PC-9 (cell line): ENCODE measurements at regions not wholly inside any gene's neighbourhood (a gene's known extent, or its start where the extent isn't known, plus 50 kb on each side); places are given as distances from the start of the nearest gene placed in this dataset.
A peak's percentile ranks its signal among the peaks of the same experiment; 100 is the strongest.

Experiments used
- BruUV-seq: library from RNA; stranded (reverse); fragments of 400-500 nt; replicated peaks from 2 replicates; lab custom pipeline; 2021; lab: Mats Ljungman, UMichigan
- CTCF ChIA-PET: fragments of 300-600 bp; sonication (Branson Sonifier 250); formaldehyde crosslinking; loops from one replicate; lab custom pipeline; 2022; ENCODE audit warnings: antibody characterized with exemption; lab: Charles Lee
- POLR2A ChIA-PET: fragments of 300-600 bp; sonication (Branson Sonifier 250); formaldehyde crosslinking; loops from one replicate; lab custom pipeline; 2022; ENCODE audit warnings: antibody characterized with exemption; ENCODE audit not compliant: unreplicated experiment; lab: Charles Lee
- DNase-seq, 2 experiments: peaks; one replicate each; pipeline versions ENCODE4 v3.0.0 to v3.0.0-alpha.2; 2015 to 2022; ENCODE audit warnings: mixed read lengths in 1 of 2
- H2AFZ ChIP-seq: fragments of 200-600 bp; sonication (generic); 2 replicates; pipeline ENCODE4 v1.8.1; 2017; ENCODE audit warnings: antibody characterized with exemption
- H3F3A ChIP-seq: fragments of 200-600 bp; sonication (generic); 2 replicates; pipeline ENCODE4 v1.8.1; 2017; ENCODE audit warnings: antibody characterized with exemption, mild to moderate bottlenecking, low read depth; ENCODE audit not compliant: insufficient read depth
- H3K27ac ChIP-seq: fragments of 200-600 bp; sonication (generic); 2 replicates; pipeline ENCODE4 v1.6.1; 2016; ENCODE audit warnings: mixed run types
- H3K27me3 ChIP-seq: fragments of 200-600 bp; sonication (generic); 2 replicates; pipeline ENCODE4 v1.6.1; 2016; ENCODE audit warnings: low read depth, mixed run types; ENCODE audit not compliant: insufficient read depth
- H3K36me3 ChIP-seq: fragments of 200-600 bp; sonication (generic); 2 replicates; pipeline ENCODE4 v1.6.1; 2016; ENCODE audit warnings: low read depth, mixed run types
- H3K4me1 ChIP-seq: fragments of 200-600 bp; sonication (generic); replicated peaks from 2 replicates; pipeline ENCODE4 v1.6.1; 2016; ENCODE audit warnings: mixed run types; ENCODE audit not compliant: insufficient read depth
- H3K4me2 ChIP-seq: fragments of 200-600 bp; sonication (generic); 2 replicates; pipeline ENCODE4 v1.6.1; 2017; ENCODE audit warnings: mixed run types
- H3K4me3 ChIP-seq: fragments of 200-600 bp; sonication (generic); 2 replicates; pipeline ENCODE4 v1.6.1; 2016; ENCODE audit warnings: mixed run types
- H3K79me2 ChIP-seq: fragments of 200-600 bp; sonication (generic); 2 replicates; pipeline ENCODE4 v1.6.1; 2017; ENCODE audit warnings: low read depth, mixed run types
- H3K9me2 ChIP-seq: fragments of 200-600 bp; sonication (generic); 2 replicates; pipeline ENCODE4 v1.8.1; 2017; ENCODE audit warnings: mild to moderate bottlenecking; ENCODE audit not compliant: insufficient read depth
- H3K9me3 ChIP-seq: fragments of 200-600 bp; sonication (generic); 2 replicates; pipeline ENCODE4 v1.8.1; 2016; ENCODE audit warnings: low read depth; ENCODE audit not compliant: insufficient read depth
- H4K20me1 ChIP-seq: fragments of 200-600 bp; sonication (generic); 2 replicates; pipeline ENCODE4 v1.8.1; 2017; ENCODE audit not compliant: insufficient read depth
- CTCF ChIP-seq: fragments of 200-600 bp; sonication (generic); conservative IDR thresholded peaks from 2 replicates; pipeline ENCODE4 v1.6.1; 2017; ENCODE audit warnings: mixed run types, antibody characterized with exemption, mild to moderate bottlenecking, moderate library complexity
- EZH2 ChIP-seq: fragments of 200-600 bp; sonication (generic); IDR thresholded peaks from 2 replicates; pipeline ENCODE4 v1.8.0; 2017; ENCODE audit warnings: antibody characterized with exemption, low read depth
- intact Hi-C: fragments of 100-400 bp; cut with micrococcal nuclease; formaldehyde crosslinking; loops from one replicate; pipeline ENCODE4 v1.10.0; 2022; ENCODE audit not compliant: unreplicated experiment

DNA sequence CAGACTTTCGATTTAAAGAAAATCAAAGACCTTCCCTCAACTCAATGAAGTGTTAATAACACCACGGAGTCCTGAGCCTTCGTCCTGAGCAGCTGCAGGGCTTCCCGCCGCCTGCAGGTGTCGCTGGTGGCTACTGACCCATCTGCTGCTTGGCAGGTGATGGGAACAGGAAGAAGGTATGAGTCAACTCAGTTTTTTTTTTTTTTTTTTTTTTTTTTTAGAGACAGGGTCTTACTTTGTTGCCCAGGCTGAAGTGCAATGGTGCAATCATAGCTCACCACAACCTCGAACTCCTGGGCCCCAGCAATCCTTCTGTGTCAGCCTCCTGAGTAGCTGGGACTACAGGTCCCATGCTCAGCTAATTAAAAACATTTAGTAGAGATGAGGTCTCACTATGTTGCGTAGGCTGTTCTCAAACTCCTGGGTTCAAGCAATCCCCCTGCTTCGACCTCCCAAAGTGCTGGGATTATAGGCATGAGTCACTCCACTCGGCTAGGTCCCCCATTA, 185.7 kb upstream of the IL12B start:
- TF ChIP-seq CTCF (peak; percentile 72), EZH2 (no peak)
- Histone ChIP-seq H3F3A (peaks cover 33% of the 10 kb centered on the region), H3K4me3 (no peak overlapping the region), H3K9me3 (no peaks in the 10 kb centered on the region), H3K9me2 (no peaks in the 10 kb centered on the region), H3K27me3 (no peaks in the 10 kb centered on the region), H3K4me2 (no peak overlapping the region), H3K79me2 (no peaks in the 10 kb centered on the region), H4K20me1 (no peaks in the 10 kb centered on the region), H3K27ac (no peak overlapping the region), H3K4me1 (peaks cover 45% of the 10 kb centered on the region), H3K36me3 (no peaks in the 10 kb centered on the region), H2AFZ (no peak overlapping the region)
- ChIA-PET CTCF (interaction anchor here (0.6 to 1.2 kb wide), 11 partner anchors 12 to 471 kb away, joined by 3 to 26 read pairs (median 8); partner anchors contain the start of gene ADRA1B), POLR2A (interaction anchor here (0.6 kb wide), 2 partner anchors 51 to 746 kb away, joined by 4 to 7 read pairs; no protein-coding TSS in a partner anchor)
- peak; percentile 58 to 76 for DNase-seq
- BruUV-seq: no TSS peak
- intact Hi-C loops: loop anchor here (5.0 to 10.0 kb wide), 5 partner anchors 179 to 341 kb away; no protein-coding TSS in a partner anchor

DNA sequence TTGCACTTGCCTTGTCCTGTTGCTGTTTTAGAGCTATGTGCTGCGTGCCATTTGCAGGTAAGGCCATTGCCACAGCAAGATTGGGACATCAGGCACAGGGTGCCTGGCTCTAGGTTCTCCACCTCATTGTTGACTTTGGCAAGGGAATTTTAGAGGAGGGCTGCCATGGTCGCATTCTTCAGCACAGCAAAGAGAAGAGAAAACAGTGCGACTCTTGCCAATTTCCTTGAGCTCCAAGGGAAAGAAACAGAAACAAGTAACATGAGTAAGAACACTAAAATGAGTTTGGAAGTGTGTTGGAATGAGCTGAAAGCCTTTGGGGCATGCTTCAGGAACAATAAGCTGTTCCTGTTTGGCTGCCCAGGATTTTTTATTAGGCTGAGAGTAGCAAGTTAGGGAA, 188.1 kb upstream of the IL12B start:
- peak; percentile 87 to 99 for DNase-seq
- Histone ChIP-seq H3K9me2 (no peaks in the 10 kb centered on the region), H4K20me1 (no peaks in the 10 kb centered on the region), H3F3A (peaks cover 22% of the 10 kb centered on the region), H3K27me3 (no peaks in the 10 kb centered on the region), H3K4me1 (peaks cover 30% of the 10 kb centered on the region), H3K27ac (peak overlapping the region; percentile 61), H3K9me3 (no peaks in the 10 kb centered on the region), H3K4me3 (no peak overlapping the region), H3K4me2 (peak overlapping the region; percentile 52), H3K79me2 (no peaks in the 10 kb centered on the region), H3K36me3 (no peaks in the 10 kb centered on the region), H2AFZ (no peak overlapping the region)
- CTCF ChIA-PET: interaction anchor here (1.2 to 1.8 kb wide), 3 partner anchors 63 to 469 kb away, joined by 3 to 11 read pairs (median 8); partner anchors contain the start of gene ADRA1B
- TF ChIP-seq CTCF: no peak
- no peak for TF ChIP-seq EZH2
- POLR2A ChIA-PET: interaction anchor here (0.6 to 0.7 kb wide), 4 partner anchors 15 to 137 kb away, joined by 3 to 5 read pairs (median 3); no protein-coding TSS in a partner anchor
- intact Hi-C loops: loop anchor here (1.0 to 10.0 kb wide), 11 partner anchors 64 to 468 kb away; partner anchors contain the start of gene ADRA1B
- BruUV-seq: no TSS peak

DNA sequence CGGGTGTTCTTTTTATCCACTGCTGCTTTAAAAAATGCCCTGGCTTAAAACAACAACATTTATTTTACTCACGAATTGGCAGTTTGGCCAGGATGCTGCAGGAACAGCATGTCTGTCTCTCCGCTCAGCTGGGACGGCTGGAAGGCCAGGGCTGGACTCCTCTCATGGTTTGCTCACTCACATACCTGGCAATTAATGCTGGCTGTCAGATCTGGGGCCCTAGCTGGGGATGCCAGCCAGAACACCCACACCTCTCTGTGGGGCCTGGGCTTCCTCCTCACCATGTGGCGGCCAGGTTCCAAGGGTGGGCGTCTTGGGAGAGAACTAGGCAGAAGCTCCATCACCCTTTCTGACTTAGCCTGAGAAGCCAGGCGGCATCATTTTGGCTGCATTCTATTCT, 189.1 kb upstream of the IL12B start:
- CTCF ChIA-PET: no interaction called here
- Histone ChIP-seq H3K27me3 (no peaks in the 10 kb centered on the region), H3K27ac (no peak overlapping the region), H3F3A (peaks cover 22% of the 10 kb centered on the region), H3K79me2 (no peaks in the 10 kb centered on the region), H3K4me1 (peaks cover 30% of the 10 kb centered on the region), H3K36me3 (no peaks in the 10 kb centered on the region), H3K4me2 (peak overlapping the region; percentile 52; the same call in 1 of the 2 replicates), H3K4me3 (no peak overlapping the region), H3K9me2 (no peaks in the 10 kb centered on the region), H3K9me3 (no peaks in the 10 kb centered on the region), H2AFZ (no peak overlapping the region), H4K20me1 (no peaks in the 10 kb centered on the region)
- intact Hi-C loops: loop anchor here (2.0 to 10.0 kb wide), 6 partner anchors 182 to 467 kb away; no protein-coding TSS in a partner anchor
- TF ChIP-seq CTCF: no peak
- no peak for TF ChIP-seq EZH2
- POLR2A ChIA-PET: no interaction called here
- no TSS peak for BruUV-seq
- DNase-seq: no peak
